ENCODE measurements at regions not wholly inside any gene's neighbourhood (a gene's known extent, or its start where the extent isn't known, plus 50 kb on each side); places are given as distances from the start of the nearest gene placed in this dataset.
"Not testable (repeated sequence)": the region's sequence is repeated elsewhere in the genome, so short reads cannot be mapped to it uniquely, and the experiment has no call there.

DNA sequence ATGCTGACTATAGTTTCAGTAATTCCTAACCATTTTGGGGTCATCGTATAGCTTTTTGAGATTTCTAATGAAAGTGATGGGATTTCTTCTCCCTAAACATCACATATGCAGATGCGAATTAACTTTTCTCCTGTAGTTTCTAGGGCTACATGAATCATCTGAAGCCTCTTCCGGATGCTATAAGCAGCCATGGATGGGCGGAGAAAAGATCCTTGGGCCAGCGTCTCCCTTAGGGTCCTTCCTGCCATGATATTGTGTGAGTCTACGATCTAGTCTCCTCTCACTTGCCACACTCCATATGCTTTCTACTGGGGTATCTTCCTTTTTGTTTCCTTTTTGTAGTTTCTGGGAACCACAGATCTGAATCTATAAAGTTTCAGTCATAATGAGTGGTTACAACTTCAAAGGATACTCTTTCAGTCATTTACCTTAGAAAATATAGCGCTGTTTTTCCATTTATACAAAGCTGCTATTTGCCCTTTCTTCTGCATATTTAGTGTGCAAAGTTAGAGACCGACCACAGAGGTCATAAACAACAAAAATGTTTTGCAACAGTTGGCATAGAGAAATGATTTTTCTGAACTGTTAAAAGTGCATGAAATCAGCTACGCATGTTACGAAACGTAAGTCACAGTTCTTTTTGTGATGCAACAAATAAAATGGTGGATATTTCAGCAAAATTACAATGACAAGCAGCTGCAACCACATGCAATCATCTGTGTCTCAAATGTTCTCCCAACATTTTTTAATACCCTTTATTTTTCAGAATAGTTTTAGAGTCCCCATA lies 396.2 kb upstream of the SLC35B3 start:
- no peak for DNase-seq (ENCODE audit: low read depth)

DNA sequence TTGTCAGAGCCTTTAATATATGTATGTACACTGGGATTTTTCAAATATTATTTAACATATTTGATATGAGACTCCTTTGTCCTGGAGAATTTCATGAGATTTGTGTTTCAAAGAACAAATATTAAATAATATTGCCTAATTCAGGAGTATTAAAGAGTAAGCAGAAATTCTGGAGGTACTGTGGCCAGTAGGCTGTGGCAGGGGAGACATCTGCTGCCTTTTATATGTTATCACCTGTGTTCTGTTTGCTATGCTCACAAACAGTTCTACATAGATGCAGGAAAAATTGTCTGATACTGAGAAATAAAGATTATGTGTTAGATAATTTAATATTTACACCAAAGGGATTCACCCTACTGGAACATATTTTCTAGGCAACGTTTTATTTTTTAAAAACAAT lies 395.4 kb upstream of the SLC35B3 start:
- no peak for DNase-seq (ENCODE audit: low read depth)

DNA sequence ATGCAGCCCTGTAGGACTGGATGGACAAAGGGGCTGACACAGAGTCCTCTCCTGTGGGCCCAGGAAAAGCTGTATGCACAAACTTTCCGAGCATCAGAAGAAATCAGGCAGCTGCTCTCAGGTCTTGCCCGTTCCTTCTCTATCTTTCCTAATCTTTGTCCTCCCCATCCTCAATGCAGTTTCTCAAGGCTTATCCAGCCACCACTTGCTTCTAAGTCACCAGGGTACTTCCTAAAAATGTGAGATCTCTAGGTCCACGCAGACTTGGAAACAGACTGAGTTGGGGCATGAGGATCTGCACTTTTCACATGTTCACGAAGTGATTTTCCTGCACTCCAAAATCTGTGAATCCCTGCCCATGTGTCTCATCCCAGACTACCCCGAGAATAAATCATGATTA lies 394.5 kb upstream of the SLC35B3 start:
- no peak for DNase-seq (ENCODE audit: low read depth)

DNA sequence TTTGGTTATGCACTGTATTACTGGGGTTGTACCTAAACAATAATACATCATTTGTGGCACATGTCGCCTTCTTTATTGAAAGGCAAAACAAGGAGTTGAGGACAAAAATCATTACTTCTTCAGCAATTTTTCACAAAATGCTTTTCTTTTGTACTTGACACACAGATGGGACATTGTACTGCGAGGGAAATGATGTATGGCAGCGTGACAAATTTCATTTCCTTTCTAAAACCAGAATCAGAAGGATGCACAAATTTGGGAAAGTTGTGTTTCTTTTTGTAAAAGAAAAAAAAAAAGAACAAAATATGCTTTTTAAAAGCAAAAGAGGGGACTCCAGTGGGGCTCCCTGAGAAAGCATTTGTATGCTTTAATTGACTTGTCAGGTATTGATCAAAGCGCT lies 394.0 kb upstream of the SLC35B3 start:
- no peak for DNase-seq (ENCODE audit: low read depth)

DNA sequence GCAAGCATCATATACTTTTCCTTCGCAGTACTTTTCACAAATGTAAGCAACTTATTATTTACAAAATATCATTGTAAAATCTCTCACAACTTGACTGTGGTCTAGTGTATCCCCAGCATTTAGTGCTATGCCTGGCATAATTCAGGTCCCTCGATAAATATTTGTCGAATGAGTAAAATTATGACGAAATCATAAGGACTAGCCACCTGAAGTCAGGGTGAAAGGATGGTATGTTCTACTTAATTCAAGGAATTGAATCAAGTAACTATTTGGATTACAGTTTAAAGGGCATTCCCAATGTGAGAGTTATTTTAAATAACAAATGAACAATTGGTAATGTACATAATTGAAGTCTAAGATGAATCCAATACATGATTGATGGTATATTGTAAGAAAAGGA lies 393.0 kb upstream of the SLC35B3 start:
- DNase-seq (ENCODE audit: low read depth), result no peak

DNA sequence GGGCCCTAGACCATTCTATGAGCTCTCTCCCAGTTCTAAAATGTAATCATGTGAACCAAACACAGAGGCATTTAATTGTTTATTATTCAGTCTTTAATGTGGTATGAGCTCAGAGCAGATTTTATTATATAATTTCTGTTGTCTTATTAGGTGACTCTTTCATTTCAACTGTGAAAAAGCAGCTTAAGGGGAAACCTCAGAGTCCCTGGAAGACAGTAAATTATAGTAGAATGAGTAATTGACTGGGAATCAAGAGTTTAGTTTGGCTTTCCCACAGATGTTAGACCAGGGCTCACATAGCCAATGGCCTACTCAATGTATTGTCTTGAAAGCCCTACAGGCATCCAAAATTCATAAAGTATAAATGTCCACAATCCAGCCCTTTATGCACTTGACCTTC lies 390.4 kb upstream of the SLC35B3 start:
- DNase-seq (ENCODE audit: low read depth), result no peak

DNA sequence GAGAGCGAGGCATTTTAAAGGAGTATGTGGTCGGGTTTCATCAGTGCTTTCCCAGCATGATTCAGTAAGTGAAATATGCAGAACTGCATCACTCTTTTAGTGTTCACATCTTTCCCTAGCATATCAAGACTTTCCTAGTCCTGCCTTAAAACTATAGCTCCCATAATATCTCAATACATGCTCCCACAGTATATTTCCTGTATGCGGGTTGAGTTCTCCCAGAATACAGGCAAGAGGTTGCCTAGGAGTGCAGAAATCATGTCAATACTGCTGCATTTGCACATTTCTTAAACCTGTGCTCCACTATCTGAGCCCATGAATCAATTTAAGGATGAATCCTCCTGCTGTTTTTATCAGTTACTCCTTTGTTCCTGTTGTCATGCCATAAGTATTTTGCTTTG lies 386.6 kb upstream of the SLC35B3 start:
- DNase-seq (ENCODE audit: low read depth), result no peak

DNA sequence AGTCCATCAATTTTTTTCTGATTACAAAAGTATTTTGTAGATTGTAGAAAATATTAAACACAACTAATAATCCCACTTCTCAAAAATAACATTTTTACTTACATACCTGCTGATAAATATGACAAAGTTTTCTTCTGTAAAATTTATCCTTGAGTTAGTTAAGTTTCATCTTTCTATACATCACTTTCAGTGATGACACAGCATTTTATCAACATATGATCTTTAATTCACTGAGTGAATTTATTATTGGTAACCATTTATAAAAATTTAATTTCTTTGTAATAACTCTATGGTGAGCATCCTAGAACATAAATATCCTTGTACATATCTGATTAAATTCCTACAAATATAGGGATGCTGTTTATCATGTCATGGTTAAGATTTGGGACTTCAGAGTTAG lies 385.0 kb upstream of the SLC35B3 start:
- no peak for DNase-seq (ENCODE audit: low read depth)

DNA sequence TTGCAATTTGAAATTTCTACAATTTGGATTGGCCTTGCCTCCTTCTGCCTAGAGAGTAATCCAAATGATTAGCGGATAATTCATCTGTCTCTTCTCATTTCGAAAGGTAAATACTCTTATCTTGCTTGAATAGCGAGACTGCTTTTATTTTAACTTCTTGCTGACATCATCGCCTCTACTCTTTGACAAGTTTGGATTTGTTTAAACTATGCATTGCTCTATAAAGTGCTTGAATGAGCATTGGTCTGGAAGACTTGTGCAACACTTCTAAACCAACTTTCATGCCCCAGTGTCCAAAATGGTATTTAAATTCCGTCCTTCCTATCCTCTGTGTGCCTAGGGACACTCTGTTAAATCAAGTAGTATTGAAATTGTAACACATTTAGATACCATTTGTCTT lies 384.1 kb upstream of the SLC35B3 start:
- DNase-seq (ENCODE audit: low read depth), result no peak

DNA sequence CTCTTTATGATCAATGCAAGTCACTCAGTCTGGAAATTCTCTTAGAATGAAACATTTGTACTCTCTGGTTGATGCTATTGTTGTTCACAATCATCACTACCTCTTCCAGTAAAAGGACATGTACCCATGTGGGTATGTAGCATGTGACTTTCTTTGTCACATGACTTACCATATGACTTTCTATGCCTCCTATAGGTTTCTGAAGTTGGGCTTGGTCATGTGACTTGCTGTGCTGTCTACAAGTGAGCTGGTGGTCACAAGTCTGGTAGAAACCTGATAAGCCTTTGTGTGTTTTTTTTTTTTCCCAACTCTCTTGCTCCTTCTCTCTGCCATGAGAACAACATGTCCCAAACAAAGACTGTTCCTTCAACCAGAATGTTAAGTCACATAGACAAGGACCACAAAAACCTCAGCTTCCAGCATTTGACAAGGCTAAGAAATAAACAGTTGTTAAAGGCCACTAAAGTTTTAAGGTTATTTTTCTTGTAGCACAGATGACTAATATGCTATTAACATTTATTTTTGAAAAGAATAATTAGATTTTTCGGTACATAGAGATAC lies 379.2 kb upstream of the SLC35B3 start:
- no peak for DNase-seq (ENCODE audit: low read depth)

DNA sequence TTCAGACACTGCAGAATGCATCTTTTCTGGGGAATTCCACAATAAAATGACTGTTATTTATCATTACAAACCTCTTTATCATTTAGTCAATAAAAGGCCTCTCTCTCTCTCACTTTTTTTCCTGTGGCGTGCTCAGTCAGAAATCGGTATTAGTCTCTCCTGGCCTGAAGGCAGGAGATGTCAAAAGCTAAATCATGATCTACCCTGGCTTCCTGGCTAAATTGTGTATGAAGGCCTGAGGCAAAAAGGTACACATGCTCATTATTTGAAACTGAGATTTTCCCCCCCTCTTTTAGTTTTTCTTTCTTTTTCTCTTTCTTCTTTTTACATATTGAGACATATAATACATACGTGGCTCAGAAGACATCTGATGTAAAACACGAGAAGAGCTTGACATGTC lies 375.0 kb upstream of the SLC35B3 start:
- no peak for DNase-seq (ENCODE audit: low read depth)

DNA sequence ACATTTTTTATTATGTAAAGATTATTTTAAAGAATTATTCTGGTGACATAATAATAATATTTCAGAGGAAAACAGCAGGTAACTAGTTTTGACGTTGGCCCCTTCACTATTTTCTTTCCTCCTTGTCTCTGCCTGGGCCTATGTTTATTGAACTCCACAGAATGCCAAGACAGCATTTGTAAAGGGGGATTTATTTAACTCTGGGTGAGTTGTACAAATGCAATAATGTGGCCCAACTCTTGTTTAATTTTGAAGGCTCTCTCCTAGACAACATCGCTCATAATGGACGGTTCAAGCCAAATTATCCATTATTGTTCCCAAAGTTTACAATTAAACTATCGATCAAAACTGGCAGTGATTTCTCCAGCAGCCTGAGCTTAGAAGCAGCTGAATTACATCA lies 374.3 kb upstream of the SLC35B3 start:
- no peak for DNase-seq (ENCODE audit: low read depth)

DNA sequence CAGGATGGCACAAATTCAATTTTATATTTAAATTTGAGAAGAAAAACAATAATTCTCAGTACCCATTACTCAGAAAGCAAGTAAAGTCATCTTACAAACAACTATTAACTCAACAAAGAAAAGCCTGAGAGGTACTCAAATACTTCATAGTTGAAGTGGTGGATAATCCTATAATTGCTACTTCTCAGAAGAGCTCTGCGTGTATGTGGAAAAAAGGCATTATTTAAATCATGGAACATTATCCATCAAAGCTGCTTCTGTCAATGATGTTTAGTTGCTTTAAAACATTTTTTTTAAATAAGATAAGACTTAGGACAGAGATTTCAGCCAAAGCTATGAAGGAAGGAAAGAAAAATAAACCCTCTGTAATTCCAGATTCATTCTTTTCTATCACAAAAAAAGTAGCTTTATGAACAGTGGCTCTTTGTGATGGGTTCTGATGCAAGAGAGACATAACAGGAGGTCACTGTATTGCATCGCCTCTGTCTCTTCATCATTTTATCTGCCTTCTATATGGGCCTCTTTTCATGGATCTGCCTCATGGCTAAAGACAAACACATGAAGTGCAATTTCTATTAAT lies 367.9 kb upstream of the SLC35B3 start:
- no peak for DNase-seq (ENCODE audit: low read depth)

DNA sequence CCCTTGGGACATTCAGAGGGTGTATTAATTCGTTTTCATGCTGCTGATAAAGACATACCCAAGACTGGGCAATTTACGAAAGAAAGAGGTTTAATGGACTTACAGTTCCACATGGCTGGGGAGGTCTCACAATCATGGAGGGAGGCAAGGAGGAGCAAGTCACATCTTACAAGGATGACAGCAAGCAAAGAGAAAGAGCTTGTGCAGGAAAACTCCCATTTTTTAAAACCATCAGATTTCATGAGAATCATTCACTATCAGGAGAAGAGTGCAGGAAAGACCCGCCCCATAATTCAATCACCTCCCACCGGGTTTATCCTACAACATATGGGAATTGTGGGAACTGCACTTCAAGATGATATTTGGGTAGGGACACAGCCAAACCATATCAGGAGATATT lies 367.1 kb upstream of the SLC35B3 start:
- not testable (repeated sequence) for DNase-seq (ENCODE audit: low read depth)

DNA sequence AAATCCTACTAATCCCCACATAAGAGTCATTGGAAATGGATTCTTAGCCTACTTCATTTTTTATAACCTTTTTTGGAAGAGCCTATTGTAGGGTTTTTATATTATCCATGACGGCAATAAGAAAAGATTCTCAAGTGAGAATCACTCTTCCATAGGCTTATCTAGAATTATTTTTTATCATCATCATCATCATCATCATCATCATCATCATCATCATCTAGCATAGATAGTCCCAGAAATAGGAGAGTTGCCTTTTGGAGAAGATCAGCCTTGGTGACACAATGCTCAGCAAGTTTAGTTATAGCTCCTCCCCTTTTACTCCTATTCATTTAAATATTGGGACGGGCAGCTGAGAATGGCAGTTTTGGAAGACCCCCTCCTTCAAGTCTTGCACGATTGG lies 359.1 kb upstream of the SLC35B3 start:
- DNase-seq (ENCODE audit: low read depth), result no peak

DNA sequence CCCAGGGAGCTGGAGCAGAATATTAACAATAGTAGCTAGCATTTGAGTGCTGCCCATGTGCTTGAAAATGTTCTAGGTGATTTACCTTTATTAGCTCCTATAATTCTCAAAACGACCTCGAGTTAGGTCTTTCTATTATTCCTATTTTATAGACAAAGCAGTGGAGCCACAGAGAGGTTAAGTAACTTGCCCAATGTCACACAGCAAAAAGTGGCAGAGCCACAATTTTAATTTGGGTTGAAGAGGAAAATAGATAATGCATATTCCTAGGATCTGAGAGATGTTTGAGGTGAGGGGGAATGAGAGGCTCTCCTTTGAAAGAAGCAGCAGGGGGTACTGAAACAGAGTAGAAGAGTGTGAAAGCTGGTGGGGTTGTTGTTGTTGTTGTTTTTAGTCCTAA lies 354.5 kb upstream of the SLC35B3 start:
- DNase-seq (ENCODE audit: low read depth), result no peak

DNA sequence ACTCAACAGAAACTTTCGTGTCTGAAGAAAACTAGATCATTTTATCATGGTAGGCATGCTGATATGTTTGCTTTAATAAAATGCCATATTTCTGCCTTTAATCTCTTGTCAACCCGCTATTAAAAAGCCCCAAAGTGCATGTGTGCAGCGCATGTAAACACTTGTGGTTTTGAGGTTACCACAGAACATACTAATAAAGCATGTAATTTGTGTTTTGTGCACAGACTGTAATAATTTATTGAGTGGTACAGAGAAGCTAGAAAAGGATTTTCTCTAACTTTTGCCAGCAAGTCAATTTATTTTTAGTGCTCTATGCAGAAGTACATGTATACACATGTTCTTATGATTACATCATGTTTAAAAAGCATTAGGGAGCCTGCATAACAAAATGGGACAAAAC lies 349.9 kb upstream of the SLC35B3 start:
- no peak for DNase-seq (ENCODE audit: low read depth)

DNA sequence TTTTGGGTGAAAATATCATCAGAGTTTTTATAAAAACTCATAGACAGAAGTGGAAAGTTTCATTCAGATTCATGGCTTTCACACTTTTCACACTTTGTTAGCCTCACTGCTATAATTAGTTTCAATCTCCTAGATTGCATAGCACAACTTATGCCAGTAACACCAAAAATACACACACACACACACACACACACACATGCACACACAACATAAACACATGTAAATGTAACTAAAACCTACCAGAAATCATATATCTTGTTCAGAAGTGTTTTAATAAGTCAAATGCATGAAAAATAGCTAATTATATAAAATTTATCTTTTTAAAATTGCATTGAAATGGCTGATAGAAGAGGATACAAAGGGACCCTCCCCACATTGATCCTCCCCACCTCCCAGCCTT lies 347.8 kb upstream of the SLC35B3 start:
- no peak for DNase-seq (ENCODE audit: low read depth)

DNA sequence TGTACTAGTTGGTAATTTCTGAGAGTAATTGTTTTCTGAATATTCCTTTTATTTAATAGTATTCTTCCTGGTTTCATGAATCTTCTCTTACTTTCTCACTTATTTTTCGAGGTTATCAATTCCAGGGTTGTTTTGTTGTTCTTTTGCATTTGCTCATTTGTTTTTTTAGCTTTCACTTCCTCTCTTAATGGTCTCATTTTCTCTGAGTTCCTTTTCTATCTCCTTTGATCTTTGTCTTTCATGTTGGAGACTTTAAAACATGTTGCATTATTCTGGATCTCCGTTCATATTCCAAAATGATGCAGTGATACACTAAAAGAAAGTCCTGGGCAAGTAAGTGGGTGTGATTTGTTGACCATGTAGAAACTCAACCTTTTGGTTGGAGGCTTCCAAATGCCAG lies 345.3 kb upstream of the SLC35B3 start:
- DNase-seq (ENCODE audit: low read depth), result no peak

DNA sequence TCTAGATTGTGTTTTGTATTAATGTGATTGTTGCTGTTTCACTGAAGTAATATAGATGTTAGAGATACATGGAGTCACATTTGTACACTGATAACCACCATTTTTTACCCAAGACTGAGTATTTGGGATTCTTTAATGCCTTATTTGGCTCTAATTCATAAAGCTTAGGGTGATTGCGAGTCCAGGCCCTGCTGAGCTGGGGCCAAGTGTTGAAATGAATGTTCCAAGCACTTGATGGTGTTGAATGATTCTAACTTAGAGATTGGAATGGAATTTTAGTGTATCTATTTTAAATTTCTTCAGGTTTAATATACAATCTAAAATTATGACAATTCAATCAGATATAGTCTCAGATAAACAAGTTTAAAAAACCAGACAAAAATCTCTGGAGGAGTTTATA lies 329.4 kb upstream of the SLC35B3 start:
- no peak for DNase-seq (ENCODE audit: low read depth)

DNA sequence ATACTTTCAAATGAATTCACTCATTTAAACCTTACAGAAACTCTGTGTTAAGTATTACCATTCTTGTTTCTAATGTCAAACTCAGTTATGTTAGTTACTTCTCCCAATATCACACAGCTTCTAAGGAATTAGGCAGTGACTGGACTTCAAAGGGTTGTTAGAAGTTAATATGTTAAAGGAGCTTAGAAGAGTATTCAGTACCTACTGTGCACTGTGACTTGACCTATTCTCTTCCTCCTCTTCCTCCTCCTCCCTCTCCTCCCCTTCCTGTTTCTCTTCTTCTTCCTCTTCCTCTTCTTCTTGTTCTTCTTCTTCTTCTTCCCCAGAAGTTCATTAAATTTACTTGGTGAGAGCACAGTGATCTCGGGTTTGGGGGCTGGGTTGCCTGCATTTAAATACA lies 325.6 kb upstream of the SLC35B3 start:
- DNase-seq (ENCODE audit: low read depth), result no peak

DNA sequence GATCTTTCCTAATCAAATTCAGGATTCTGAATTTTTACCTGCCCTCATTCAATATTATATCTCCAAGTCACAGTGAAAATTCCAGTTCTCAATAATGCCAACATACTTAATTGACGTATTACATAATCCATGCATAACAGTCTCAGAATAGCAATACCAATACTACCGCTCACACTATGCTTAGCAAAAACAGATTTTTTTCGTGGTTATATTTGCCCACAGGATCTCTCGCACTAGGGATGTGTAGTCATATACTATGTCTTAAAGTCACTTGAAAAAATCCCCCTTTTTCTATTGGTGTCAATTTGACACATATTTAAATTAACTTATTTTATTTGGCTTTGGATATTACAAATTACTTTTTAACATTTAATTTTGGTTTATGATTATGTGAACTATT lies 323.1 kb upstream of the SLC35B3 start:
- no peak for DNase-seq (ENCODE audit: low read depth)

DNA sequence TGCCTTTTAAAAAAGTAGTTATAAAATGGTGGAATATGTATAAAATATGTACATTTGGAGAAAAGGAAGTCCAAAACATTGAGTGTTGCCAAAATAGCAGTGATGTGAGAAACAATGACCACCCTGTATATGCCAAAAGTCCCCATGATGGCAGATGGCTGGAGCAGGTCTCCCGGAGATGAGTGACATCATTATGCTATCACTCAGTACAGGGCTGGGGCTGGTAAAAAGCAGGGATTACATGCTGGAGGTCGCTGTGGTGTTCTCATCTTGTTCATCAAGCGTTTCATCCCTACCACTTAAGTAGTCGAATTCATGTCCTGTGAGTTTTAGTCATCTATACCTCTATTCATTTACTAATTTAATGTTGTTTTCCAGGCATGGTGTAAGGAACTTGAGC lies 315.3 kb upstream of the SLC35B3 start:
- DNase-seq (ENCODE audit: low read depth), result no peak

DNA sequence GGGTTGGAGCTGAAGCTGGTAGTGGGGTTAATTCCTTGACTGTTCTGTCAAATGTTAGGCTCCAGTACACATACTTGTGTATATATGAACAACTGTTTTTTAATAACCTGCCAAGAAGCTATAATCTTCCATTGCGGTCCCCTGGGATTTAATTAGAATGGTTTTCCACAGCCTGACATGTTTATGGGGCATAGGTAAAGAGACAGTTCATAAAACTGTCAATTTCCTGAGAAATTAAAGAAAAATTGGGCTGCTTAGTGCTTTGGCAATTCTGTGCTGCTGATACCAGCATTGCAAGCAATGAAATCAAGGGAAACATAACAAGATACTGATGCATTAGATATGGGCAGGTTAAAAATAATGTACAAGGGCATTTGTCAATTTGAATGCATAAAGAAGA lies 314.1 kb upstream of the SLC35B3 start:
- no peak for DNase-seq (ENCODE audit: low read depth)
